CD4-positive, CD25-positive, alpha-beta regulatory T cell (primary cell): ENCODE measurements at regions not wholly inside any gene's neighbourhood (a gene's known extent, or its start where the extent isn't known, plus 50 kb on each side); places are given as distances from the start of the nearest gene placed in this dataset.

Source experiments
- ATAC-seq, 2 donors: fragments of 150-1000 bp; cut with Tn5 transposase; one replicate each; pipeline ENCODE4 v1.10.0; 2021; ENCODE audit warnings: low read depth in 2 of 2, moderate number of reproducible peaks in 2 of 2, moderate library complexity in 1 of 2
- DNase-seq, 3 donors: peaks; one replicate each; pipeline versions ENCODE4 v3.0.0 to v3.0.0-alpha.2; 2012 to 2022; ENCODE audit warnings: mixed read lengths in 1 of 3
- H3K27ac ChIP-seq: one replicate; pipeline ENCODE4 v1.7.0; 2013; ENCODE audit warnings: mild to moderate bottlenecking, low read length; ENCODE audit not compliant: insufficient read depth, poor library complexity, severe bottlenecking
- H3K27me3 ChIP-seq: one replicate; pipeline ENCODE4 v1.7.0; 2013; ENCODE audit warnings: low read length; ENCODE audit not compliant: control insufficient read depth, insufficient read depth
- H3K36me3 ChIP-seq: one replicate; pipeline ENCODE4 v1.7.0; 2013; ENCODE audit warnings: mild to moderate bottlenecking, low read length, moderate library complexity; ENCODE audit not compliant: control insufficient read depth, insufficient read depth
- H3K4me1 ChIP-seq: 2 replicates; pipeline ENCODE4 v1.7.0; 2013; ENCODE audit warnings: mild to moderate bottlenecking, low read length; ENCODE audit not compliant: insufficient read depth, control insufficient read depth, poor library complexity, severe bottlenecking
- H3K4me3 ChIP-seq: one replicate; pipeline ENCODE4 v1.7.0; 2013; ENCODE audit warnings: low read depth, mild to moderate bottlenecking, low read length, moderate library complexity
- H3K9me3 ChIP-seq, 2 experiments: 1 replicate in 1 of 2; 2 replicates in 1 of 2; pipeline ENCODE4 v1.7.0; 2013; ENCODE audit warnings: low read length in 2 of 2, mild to moderate bottlenecking in 1 of 2, moderate library complexity in 1 of 2; ENCODE audit not compliant: control insufficient read depth in 2 of 2
- H3K27ac Mint-ChIP-seq, 3 donors: one replicate each; pipeline ENCODE4 v1.8.0; 2020 to 2022; ENCODE audit warnings: mild to moderate bottlenecking in 3 of 3, mixed read lengths in 3 of 3, moderate library complexity in 2 of 3
- H3K27me3 Mint-ChIP-seq: one replicate; pipeline ENCODE4 v1.8.0; 2022; ENCODE audit warnings: mild to moderate bottlenecking, mixed read lengths
- H3K36me3 Mint-ChIP-seq: one replicate; pipeline ENCODE4 v1.8.0; 2020; ENCODE audit warnings: mixed read lengths
- H3K4me1 Mint-ChIP-seq, 4 donors: one replicate each; pipeline ENCODE4 v1.8.0; 2020 to 2022; ENCODE audit warnings: mixed read lengths in 4 of 4, mild to moderate bottlenecking in 1 of 4
- H3K4me3 Mint-ChIP-seq, 4 donors: one replicate each; pipeline ENCODE4 v1.8.0; 2020 to 2022; ENCODE audit warnings: mild to moderate bottlenecking in 4 of 4, mixed read lengths in 4 of 4, moderate library complexity in 3 of 4
- H3K9me3 Mint-ChIP-seq, 7 donors: one replicate each; pipeline ENCODE4 v1.8.0; 2020 to 2022; ENCODE audit warnings: mixed read lengths in 7 of 7, mild to moderate bottlenecking in 3 of 7, moderate library complexity in 2 of 7

DNA sequence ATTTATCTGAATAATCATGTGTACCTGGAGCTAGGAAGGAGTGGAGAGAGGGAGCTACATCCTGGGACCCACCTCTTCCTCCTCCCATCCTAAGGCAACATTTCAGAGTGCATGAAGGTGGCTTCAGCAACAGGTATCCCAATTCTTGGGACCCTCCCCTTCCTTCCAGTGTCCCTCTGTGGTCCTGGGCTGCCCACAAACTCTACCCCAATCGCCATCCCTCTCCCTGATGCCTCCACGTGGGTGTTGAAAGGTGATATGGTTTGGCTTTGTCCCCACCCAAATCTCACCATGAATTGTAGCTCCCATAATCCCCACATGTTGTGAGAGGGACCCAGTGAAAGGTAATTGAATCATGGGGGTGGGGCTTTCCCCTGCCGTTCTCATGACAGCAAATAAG lies 121.4 kb downstream of the MED10 start:
- Mint-ChIP-seq H3K4me1 (no peaks in the 10 kb centered on the region), H3K4me3 (no peak overlapping the region), H3K27ac (no peak overlapping the region), H3K27me3 (peaks cover 7% of the 10 kb centered on the region), H3K9me3 (peaks cover 0 to 5% (median 2%) of the 10 kb centered on the region in 7 donors), H3K36me3 (peaks cover 9% of the 10 kb centered on the region)
- Histone ChIP-seq H3K36me3 (no peaks in the 10 kb centered on the region), H3K4me3 (no peak overlapping the region), H3K27me3 (no peaks in the 10 kb centered on the region), H3K9me3 (no peaks in the 10 kb centered on the region), H3K4me1 (no peaks in the 10 kb centered on the region), H3K27ac (no peak overlapping the region)
- no peak for ATAC-seq
- no peak for DNase-seq

- Histone ChIP-seq H3K36me3 (no peaks in the 10 kb centered on the region), H3K9me3 (no peaks in the 10 kb centered on the region), H3K4me3 (no peak overlapping the region), H3K4me1 (no peaks in the 10 kb centered on the region), H3K27ac (no peak overlapping the region), H3K27me3 (no peaks in the 10 kb centered on the region)
- Mint-ChIP-seq H3K27ac (no peak overlapping the region), H3K4me1 (no peaks in the 10 kb centered on the region), H3K27me3 (peaks cover 8% of the 10 kb centered on the region), H3K9me3 (peaks cover 0 to 7% (median 2%) of the 10 kb centered on the region in 7 donors), H3K4me3 (no peak overlapping the region), H3K36me3 (peaks cover 9% of the 10 kb centered on the region)
- ATAC-seq: no peak
- no peak for DNase-seq
Measured at GRCh38 chr5:6255956-6256355, 122.4 kb downstream of the MED10 start.

DNA sequence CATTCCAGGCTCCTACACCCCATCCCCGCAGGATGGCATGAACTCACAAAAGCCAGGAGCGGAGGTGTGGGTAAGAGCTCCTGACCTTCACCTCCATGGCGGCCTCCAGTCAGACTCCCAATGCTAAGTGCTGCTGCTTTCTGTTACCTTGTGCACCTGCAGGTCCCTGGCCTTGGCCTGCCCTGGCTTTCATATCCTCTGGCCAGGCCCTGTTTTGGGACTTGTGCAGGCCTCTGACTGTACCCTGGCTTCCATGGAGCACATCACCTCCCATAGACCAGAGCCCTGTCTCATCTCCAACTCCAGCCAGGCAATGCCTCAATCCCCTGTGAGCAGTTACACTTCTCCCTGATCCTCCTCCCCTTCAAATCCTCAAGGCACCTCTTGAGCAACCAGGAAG lies 124.5 kb downstream of the MED10 start:
- Histone ChIP-seq H3K9me3 (no peaks in the 10 kb centered on the region), H3K27me3 (no peaks in the 10 kb centered on the region), H3K27ac (no peak overlapping the region), H3K4me1 (no peaks in the 10 kb centered on the region), H3K4me3 (no peak overlapping the region), H3K36me3 (no peaks in the 10 kb centered on the region)
- Mint-ChIP-seq H3K4me3 (no peak overlapping the region), H3K9me3 (peaks cover 0 to 13% (median 0%) of the 10 kb centered on the region in 7 donors), H3K27me3 (peaks cover 8% of the 10 kb centered on the region), H3K36me3 (peaks cover 5% of the 10 kb centered on the region), H3K27ac (no peak overlapping the region), H3K4me1 (no peaks in the 10 kb centered on the region)
- DNase-seq (no peak), ATAC-seq (no peak)

- no peak overlapping the region for H3K27ac ChIP-seq
- ATAC-seq (no peak), DNase-seq (no peak)
- Mint-ChIP-seq H3K4me3 (no peak overlapping the region), H3K27me3 (peaks cover 8% of the 10 kb centered on the region), H3K4me1 (no peaks in the 10 kb centered on the region), H3K27ac (no peak overlapping the region), H3K9me3 (peaks cover 0 to 13% (median 0%) of the 10 kb centered on the region in 7 donors), H3K36me3 (peaks cover 5% of the 10 kb centered on the region)
- H3K9me3 ChIP-seq: no peaks in the 10 kb centered on the region
- H3K4me3 ChIP-seq: no peak overlapping the region
- H3K27me3 ChIP-seq: no peaks in the 10 kb centered on the region
- H3K36me3 ChIP-seq: no peaks in the 10 kb centered on the region
- H3K4me1 ChIP-seq: no peaks in the 10 kb centered on the region
Measured at GRCh38 chr5:6253281-6253680, 125.1 kb downstream of the MED10 start.

DNA sequence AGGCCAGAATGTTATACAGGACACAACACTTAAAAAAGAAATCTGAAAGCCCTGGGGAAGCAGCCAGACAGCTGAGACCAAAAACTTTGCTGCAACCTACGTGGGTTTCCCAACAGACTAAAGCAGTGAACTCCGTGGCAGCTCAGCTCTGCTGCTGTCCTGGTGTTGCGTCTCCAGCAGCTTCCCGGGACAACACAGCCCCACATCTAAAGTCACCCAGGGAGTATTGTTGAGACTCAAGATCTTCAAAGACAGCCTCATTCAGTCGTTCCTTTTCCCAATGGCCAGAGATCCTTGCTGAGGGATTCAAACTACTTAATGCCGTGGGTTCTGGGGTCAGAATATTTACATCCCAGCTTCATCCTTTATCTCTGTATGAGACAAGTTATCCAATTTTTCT lies 125.8 kb downstream of the MED10 start:
- Histone ChIP-seq H3K4me1 (no peaks in the 10 kb centered on the region), H3K27me3 (no peaks in the 10 kb centered on the region), H3K4me3 (no peak overlapping the region), H3K27ac (no peak overlapping the region), H3K9me3 (no peaks in the 10 kb centered on the region), H3K36me3 (no peaks in the 10 kb centered on the region)
- no peaks in the 10 kb centered on the region for H3K4me1 Mint-ChIP-seq
- H3K27me3 Mint-ChIP-seq: peaks cover 8% of the 10 kb centered on the region
- ATAC-seq (no peak), DNase-seq (no peak)
- peaks cover 0 to 12% (median 0%) of the 10 kb centered on the region in 7 donors for H3K9me3 Mint-ChIP-seq
- no peak overlapping the region for H3K27ac Mint-ChIP-seq
- peaks cover 4% of the 10 kb centered on the region for H3K36me3 Mint-ChIP-seq
- no peak overlapping the region for H3K4me3 Mint-ChIP-seq

DNA sequence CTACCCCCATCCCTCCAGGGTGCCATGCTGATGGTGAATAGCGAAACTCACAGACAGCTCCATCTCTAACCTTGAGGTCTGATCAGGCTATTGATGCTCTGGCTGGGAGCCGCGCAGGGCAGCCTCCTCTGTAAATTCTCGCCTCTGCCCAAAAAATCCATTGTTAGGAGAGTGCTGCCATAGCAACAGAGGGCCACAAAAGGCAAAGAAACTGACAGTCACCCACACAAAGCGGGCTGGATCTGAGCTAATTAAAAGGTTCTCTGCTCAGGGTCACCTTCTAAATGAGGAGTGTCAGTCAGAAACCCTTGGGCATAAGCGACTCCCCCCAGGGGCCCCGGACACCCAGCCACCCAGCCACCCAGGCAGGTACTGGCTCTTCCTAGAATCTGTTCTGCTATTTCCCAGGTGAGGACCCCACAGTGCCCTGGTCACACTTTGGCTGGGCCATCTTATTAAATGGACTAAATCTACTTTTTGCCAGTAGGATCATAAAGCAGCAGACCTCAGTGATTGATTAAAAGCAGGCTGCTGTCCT lies 126.7 kb downstream of the MED10 start:
- Mint-ChIP-seq H3K27me3 (peaks cover 8% of the 10 kb centered on the region), H3K9me3 (peaks cover 0 to 8% (median 0%) of the 10 kb centered on the region in 7 donors), H3K4me3 (no peak overlapping the region), H3K27ac (no peak overlapping the region), H3K36me3 (no peaks in the 10 kb centered on the region), H3K4me1 (no peaks in the 10 kb centered on the region)
- no peak overlapping the region for H3K4me3 ChIP-seq
- ATAC-seq (no peak), DNase-seq (no peak)
- H3K4me1 ChIP-seq: no peaks in the 10 kb centered on the region
- H3K36me3 ChIP-seq: no peaks in the 10 kb centered on the region
- H3K27ac ChIP-seq: no peak overlapping the region
- no peaks in the 10 kb centered on the region for H3K9me3 ChIP-seq
- H3K27me3 ChIP-seq: no peaks in the 10 kb centered on the region

DNA sequence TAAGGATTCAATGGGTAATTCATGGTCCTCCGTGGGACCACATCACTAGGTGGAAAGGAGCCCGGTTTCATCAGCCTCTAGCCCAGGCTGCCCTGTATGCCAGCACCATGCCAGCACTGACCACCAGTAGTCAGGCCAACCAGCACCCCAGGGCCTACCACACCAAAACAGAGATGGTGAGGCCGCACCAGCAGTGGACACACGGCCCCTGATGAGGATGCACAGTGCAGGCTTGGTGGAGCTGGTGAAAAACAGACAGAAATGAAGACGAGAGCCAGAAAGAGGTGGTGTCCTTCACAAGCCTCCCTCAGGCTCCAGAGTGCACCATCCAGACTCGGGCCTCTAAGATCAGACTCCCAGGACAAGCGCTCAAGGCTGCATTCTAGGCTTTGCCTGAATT lies 128.2 kb downstream of the MED10 start:
- ATAC-seq: no peak
- H3K4me1 ChIP-seq: no peaks in the 10 kb centered on the region
- H3K36me3 ChIP-seq: no peaks in the 10 kb centered on the region
- no peak overlapping the region for H3K4me3 ChIP-seq
- H3K4me1 Mint-ChIP-seq: no peaks in the 10 kb centered on the region
- no peaks in the 10 kb centered on the region for H3K36me3 Mint-ChIP-seq
- DNase-seq: no peak
- H3K9me3 ChIP-seq: no peaks in the 10 kb centered on the region
- H3K27ac Mint-ChIP-seq: no peak overlapping the region
- H3K9me3 Mint-ChIP-seq: peaks cover 0 to 8% (median 0%) of the 10 kb centered on the region in 7 donors
- H3K27ac ChIP-seq: no peak overlapping the region
- H3K4me3 Mint-ChIP-seq: no peak overlapping the region
- peaks cover 8% of the 10 kb centered on the region for H3K27me3 Mint-ChIP-seq
- H3K27me3 ChIP-seq: no peaks in the 10 kb centered on the region

DNA sequence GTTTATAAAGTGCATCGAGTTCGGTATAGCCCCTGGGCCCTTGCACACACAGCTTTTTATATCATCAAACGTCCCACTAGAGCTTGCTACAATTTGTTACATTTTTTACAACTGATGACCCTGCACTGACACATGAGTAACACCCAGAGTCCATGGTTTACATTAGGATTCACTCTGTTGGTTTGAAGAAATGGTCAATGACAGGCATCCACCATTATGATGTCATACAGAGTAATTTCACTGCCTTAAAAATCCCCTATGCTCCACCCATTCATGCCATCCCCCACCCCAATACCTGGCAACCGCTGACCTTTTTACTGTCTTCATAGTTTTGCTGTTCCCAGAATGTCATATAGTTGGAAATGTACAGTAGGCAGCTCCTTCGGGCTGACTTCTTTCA lies 130.2 kb downstream of the MED10 start:
- DNase-seq (no peak), ATAC-seq (no peak)
- no peak overlapping the region for H3K4me3 ChIP-seq
- H3K27me3 ChIP-seq: no peaks in the 10 kb centered on the region
- no peaks in the 10 kb centered on the region for H3K36me3 ChIP-seq
- no peak overlapping the region for H3K27ac Mint-ChIP-seq
- peaks cover 8% of the 10 kb centered on the region for H3K27me3 Mint-ChIP-seq
- peaks cover 0 to 8% (median 0%) of the 10 kb centered on the region in 7 donors for H3K9me3 Mint-ChIP-seq
- no peak overlapping the region for H3K27ac ChIP-seq
- no peaks in the 10 kb centered on the region for H3K4me1 Mint-ChIP-seq
- H3K4me1 ChIP-seq: no peaks in the 10 kb centered on the region
- no peaks in the 10 kb centered on the region for H3K9me3 ChIP-seq
- H3K4me3 Mint-ChIP-seq: no peak overlapping the region
- no peaks in the 10 kb centered on the region for H3K36me3 Mint-ChIP-seq
